Activated CD4-positive, alpha-beta memory T cell treated with anti-CD3 and anti-CD28 coated beads, Interleukin-2, amount 10 ng/mL, durations not matched to agents 7 days and 5 days (primary cell): ENCODE measurements at regions not wholly inside any gene's neighbourhood (a gene's known extent, or its start where the extent isn't known, plus 50 kb on each side); places are given as distances from the start of the nearest gene placed in this dataset.

Experiments used
- CTCF ChIA-PET: fragments of 350-600 bp; sonication (Branson Sonifier 250); formaldehyde crosslinking; loops from one replicate; lab custom pipeline; 2021; ENCODE audit warnings: antibody characterized with exemption, inconsistent platforms; lab: Charles Lee
- POLR2A ChIA-PET: fragments of 350-600 bp; sonication (Branson Sonifier 250); formaldehyde crosslinking; loops from one replicate; lab custom pipeline; 2021; ENCODE audit warnings: antibody characterized with exemption; lab: Charles Lee
- DNase-seq: peaks from one replicate; pipeline ENCODE4 v3.0.0-alpha.2; 2020
- H3K27ac Mint-ChIP-seq: one replicate; pipeline ENCODE4 v1.8.0; 2021; ENCODE audit warnings: mild to moderate bottlenecking, mixed read lengths
- H3K27me3 Mint-ChIP-seq: one replicate; pipeline ENCODE4 v1.8.0; 2021; ENCODE audit warnings: mixed read lengths
- H3K36me3 Mint-ChIP-seq: one replicate; pipeline ENCODE4 v1.8.0; 2021; ENCODE audit warnings: low read depth, mixed read lengths
- H3K4me1 Mint-ChIP-seq: one replicate; pipeline ENCODE4 v1.8.0; 2021; ENCODE audit warnings: mixed read lengths
- H3K4me3 Mint-ChIP-seq: one replicate; pipeline ENCODE4 v1.8.0; 2021; ENCODE audit warnings: mild to moderate bottlenecking, mixed read lengths
- H3K9me3 Mint-ChIP-seq: one replicate; pipeline ENCODE4 v1.8.0; 2021; ENCODE audit warnings: mixed read lengths

DNA sequence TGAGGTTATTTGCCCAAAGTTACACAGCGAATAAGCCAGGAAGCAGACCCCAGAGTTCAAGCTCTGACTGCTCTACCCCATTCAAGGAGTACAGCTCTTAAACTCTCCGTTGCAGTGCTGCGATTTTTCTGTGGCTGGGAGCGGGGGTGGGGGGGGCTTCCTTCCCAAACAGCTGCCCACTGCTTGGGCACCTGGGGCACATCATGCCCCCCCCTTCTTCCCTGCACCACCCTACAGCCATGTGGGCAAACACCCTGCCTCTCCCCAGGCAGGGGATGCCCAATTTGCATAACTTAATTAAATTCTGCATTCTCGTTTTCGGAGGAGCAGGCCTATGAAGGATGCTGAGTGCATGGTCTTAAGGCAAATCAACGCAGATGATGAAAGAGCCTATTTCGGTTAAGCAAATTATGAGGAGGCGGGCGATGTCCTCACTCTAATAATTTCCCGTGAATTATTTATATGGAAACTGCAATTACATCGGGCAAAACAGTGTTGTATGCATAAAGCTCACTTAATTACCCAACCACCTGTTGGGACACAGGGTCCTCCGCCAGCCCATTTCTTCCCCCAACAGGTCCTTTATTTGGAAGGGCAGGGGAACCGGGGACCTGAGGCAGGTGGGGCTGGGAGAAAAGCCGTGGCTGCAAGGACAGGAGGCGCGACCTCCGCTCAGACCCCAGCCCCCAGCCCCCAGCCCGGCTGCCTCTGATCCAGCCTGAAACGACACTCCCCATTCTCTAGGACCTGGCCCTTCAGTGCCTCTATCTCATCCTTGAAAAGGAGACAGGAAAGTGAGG, 610.5 kb downstream of the BUD13 start:
- ChIA-PET POLR2A (no interaction called here), CTCF (no interaction called here)
- H3K4me1 Mint-ChIP-seq, result no peaks in the 10 kb centered on the region
- H3K9me3 Mint-ChIP-seq, result no peaks in the 10 kb centered on the region
- no peak for DNase-seq
- H3K36me3 Mint-ChIP-seq, result no peaks in the 10 kb centered on the region
- H3K27ac Mint-ChIP-seq, result no peak overlapping the region
- no peak overlapping the region for H3K4me3 Mint-ChIP-seq
- no peaks in the 10 kb centered on the region for H3K27me3 Mint-ChIP-seq

DNA sequence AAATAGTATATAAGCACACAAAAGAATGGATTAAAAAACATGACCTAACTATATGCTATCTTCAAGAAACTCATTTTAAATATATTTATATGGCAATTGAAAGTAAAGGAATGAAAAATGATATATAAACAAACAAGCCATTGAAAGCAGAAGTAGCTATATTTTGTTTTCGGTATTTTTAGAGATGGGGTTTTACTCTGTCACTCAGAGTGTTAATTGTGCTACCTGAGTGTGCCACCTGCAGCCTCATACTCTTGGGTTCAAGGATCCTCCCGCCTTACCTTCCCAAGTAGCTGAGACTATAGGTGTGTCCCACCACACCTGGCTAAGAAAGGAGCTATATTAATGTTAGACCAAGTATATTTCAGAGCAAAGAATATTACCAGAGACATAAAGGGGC, 624.1 kb downstream of the BUD13 start:
- no peak for DNase-seq
- Mint-ChIP-seq H3K36me3 (no peaks in the 10 kb centered on the region), H3K27ac (no peak overlapping the region), H3K4me3 (no peak overlapping the region), H3K4me1 (no peaks in the 10 kb centered on the region), H3K9me3 (peaks cover 4% of the 10 kb centered on the region), H3K27me3 (no peaks in the 10 kb centered on the region)
- POLR2A ChIA-PET, result no interaction called here
- CTCF ChIA-PET, result no interaction called here

DNA sequence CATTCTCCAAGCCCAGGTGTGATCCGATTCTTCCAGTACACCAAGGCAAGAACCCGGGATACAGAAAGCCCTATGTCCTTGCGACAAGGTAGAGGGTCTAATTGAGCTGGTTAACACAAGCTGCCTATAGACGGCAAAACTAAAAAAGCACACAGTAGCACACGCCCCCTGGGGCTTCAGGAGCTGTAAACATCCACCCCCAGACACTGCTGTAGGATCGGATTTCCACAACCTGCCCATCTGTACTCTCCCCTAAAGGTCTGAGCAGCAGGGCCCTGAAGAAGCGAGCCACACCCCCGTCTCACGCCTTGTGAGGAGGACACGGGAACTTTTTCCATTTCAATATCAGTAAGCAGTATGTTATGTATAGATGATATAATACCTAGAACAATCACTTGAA, 624.7 kb downstream of the BUD13 start:
- ChIA-PET CTCF (no interaction called here), POLR2A (no interaction called here)
- no peaks in the 10 kb centered on the region for H3K36me3 Mint-ChIP-seq
- H3K9me3 Mint-ChIP-seq, result peaks cover 4% of the 10 kb centered on the region
- H3K27me3 Mint-ChIP-seq, result no peaks in the 10 kb centered on the region
- H3K27ac Mint-ChIP-seq, result no peak overlapping the region
- no peak for DNase-seq
- H3K4me1 Mint-ChIP-seq, result no peaks in the 10 kb centered on the region
- H3K4me3 Mint-ChIP-seq, result no peak overlapping the region

DNA sequence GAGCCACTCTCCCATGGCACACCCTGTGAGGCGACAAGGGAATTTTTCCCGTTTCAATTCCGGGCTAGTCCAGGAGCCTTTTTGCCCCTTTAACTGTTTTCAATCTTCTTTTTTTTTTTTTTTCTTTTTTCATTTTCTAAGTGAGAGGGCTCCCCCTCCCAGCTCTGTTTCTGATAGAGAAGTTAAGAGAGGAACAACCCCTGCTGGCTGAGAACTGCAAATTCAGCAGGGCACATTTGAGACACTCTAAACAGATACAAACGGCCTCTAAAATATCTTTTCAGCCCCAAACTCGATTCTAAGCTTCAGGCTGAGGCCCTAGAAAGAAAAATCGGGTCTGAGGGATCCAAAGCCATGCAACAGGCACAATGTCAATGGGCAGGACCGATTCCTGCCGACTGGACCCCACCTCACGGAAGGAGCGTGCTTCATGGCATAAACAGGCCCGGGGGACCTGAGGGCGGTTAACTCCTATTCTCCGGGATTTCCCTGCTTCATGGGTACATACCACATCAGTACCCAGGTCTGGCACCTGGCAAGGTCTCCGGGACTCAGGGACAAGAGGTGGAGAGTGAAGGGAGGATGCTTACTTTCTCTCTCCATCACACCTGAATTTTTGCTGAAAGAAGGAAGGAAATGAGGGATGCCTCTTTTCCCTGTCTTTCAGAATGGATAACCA, 627.5 kb downstream of the BUD13 start:
- DNase-seq, result no peak
- Mint-ChIP-seq H3K4me3 (no peak overlapping the region), H3K27ac (no peak overlapping the region), H3K4me1 (no peaks in the 10 kb centered on the region), H3K36me3 (no peaks in the 10 kb centered on the region), H3K27me3 (no peaks in the 10 kb centered on the region), H3K9me3 (no peaks in the 10 kb centered on the region)
- POLR2A ChIA-PET, result no interaction called here
- CTCF ChIA-PET, result no interaction called here

DNA sequence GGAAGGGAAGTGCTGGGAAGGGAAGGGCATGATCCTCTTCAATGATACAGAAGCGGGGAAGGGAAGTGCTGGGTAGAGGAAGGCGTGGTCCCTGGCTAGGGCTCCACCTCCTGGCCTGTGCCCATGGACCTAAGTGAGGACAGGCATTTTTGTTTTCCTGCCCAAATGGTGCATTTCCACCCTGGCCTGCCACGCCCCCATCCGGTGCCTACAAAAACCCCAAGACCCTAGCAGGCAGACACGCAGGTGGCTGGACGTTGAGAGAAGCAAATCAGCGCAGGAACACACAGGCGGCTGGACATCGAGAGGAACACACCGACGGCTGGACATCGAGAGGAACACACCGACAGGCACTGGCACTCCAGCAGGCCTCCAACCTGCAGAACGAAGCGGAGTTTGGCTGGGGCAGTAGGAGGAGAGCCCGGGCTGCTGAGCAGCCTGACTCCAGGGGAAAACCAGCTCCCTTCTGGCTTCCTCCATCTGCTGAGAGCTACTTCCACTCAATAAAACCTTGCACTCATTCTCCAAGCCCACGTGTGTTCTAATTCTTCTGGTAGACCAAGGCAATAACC, 628.3 kb downstream of the BUD13 start:
- H3K36me3 Mint-ChIP-seq, result no peaks in the 10 kb centered on the region
- no peaks in the 10 kb centered on the region for H3K9me3 Mint-ChIP-seq
- H3K4me3 Mint-ChIP-seq, result no peak overlapping the region
- H3K4me1 Mint-ChIP-seq, result no peaks in the 10 kb centered on the region
- no peak for DNase-seq
- H3K27ac Mint-ChIP-seq, result no peak overlapping the region
- ChIA-PET CTCF (no interaction called here), POLR2A (no interaction called here)
- no peaks in the 10 kb centered on the region for H3K27me3 Mint-ChIP-seq

DNA sequence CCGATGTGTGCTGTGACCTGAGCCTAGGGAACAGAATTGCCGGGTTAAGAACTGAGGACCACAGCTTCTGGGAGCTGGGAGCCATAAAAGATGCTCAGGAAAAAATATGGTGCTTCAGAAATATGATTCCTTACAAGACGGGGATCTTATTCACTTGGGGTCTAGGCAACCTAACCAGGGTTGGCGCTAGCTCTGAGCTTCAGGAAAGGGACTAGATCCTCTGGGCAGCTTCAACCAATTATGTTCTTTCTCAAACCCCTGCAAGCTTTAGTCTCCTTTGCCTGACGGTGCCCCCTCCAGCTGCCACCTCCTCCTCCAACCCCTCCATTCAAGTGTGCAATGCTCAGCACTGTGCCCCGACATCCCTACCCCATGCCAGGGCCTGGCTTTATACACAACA, 634.1 kb upstream of the CADM1 start:
- Mint-ChIP-seq H3K4me3 (no peak overlapping the region), H3K4me1 (no peaks in the 10 kb centered on the region), H3K36me3 (no peaks in the 10 kb centered on the region), H3K27ac (no peak overlapping the region), H3K9me3 (no peaks in the 10 kb centered on the region), H3K27me3 (no peaks in the 10 kb centered on the region)
- no peak for DNase-seq
- ChIA-PET POLR2A (no interaction called here), CTCF (no interaction called here)

DNA sequence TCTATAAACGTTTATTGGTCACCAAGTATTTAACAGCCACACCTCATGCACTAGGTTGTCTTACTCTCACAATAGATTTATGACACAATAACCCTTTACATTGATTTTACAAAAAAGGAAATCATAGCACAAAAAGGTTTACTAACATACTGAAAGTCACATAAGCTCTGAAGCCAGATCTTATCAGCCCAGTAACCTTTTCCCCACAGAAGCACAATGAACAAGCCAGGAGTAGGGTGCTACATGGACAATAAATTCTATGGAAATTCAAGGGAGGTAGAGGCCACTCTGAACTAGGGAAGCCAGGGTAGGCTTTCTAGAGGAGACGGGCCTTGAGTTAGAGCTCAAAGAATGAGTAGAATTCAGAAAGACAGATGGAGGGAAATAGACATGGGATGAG, 633.5 kb upstream of the CADM1 start:
- H3K36me3 Mint-ChIP-seq, result no peaks in the 10 kb centered on the region
- ChIA-PET CTCF (no interaction called here), POLR2A (no interaction called here)
- H3K27ac Mint-ChIP-seq, result no peak overlapping the region
- no peaks in the 10 kb centered on the region for H3K4me1 Mint-ChIP-seq
- H3K27me3 Mint-ChIP-seq, result no peaks in the 10 kb centered on the region
- no peak for DNase-seq
- no peaks in the 10 kb centered on the region for H3K9me3 Mint-ChIP-seq
- no peak overlapping the region for H3K4me3 Mint-ChIP-seq

DNA sequence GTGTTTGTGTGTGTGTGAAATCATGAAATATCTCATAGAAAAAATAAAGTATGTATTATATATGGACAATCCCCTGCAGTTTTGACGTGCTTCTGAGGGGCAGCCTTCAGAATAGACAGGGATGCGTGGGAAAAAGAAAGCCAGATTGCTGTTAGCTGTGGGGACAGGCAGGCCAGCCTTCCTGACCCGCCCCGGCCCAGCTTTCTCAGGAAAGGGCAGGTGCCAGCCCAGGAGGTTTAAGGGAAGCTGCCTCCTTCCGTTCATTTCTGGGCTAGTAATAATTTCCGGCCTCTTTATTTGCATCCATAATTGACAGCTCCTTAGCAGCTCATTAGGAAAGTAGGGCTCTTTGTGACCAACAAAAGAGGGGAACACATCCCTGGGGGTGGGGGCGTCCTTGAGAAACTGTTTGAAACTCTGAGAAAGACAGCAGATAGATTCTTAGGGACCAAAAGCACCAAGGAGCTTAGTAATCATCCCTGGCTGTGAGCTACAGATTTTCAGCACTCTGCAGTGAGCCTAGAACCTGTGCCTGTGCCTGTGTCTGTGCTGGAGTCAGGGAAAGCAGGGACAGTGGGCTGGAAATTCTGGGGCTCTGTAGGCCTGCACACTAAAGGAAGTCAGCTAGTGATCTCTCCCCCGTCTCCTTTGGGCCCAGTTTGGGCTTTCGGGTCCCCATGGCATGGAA, 632.9 kb upstream of the CADM1 start:
- Mint-ChIP-seq H3K4me1 (no peaks in the 10 kb centered on the region), H3K9me3 (no peaks in the 10 kb centered on the region), H3K4me3 (no peak overlapping the region), H3K27ac (no peak overlapping the region), H3K36me3 (no peaks in the 10 kb centered on the region), H3K27me3 (no peaks in the 10 kb centered on the region)
- ChIA-PET POLR2A (no interaction called here), CTCF (no interaction called here)
- DNase-seq, result no peak

DNA sequence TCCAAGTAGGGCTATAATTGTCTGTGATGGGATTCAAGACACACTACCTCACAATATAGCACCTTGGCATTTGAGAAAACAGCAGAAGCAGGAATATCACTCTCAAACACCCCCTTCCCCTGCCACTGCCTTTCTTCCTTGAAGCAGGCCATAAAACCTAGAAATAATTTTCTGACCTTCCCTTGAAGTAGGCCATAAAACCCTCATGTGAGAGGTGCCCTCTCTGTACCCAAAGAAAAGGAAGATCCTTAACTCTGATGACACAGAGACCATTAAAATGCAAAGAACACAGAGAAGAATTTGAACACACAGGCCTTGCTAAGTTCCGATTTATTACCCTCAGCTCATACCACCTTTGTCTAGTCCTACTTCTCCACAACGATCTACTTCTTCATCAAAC, 631.7 kb upstream of the CADM1 start:
- H3K36me3 Mint-ChIP-seq, result no peaks in the 10 kb centered on the region

DNA sequence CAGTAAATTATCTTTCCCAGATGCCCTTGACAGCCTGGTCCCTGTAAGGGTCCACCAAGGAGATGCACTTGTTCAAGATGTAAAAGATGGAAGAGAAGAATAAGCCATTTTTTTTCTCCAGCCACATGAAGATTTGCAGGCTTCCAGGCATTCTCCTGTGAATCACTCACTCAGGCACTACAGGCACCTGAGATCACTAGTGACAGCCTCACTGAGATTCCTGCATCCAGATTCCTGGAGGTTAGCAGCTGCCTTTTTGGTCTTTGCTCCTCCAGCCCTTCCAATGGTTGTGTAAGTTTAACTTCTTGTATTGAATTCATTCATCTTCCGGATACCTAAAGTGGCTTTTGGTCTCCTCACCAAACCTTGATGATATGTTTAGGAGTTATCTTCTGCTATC, 630.2 kb upstream of the CADM1 start:
- Mint-ChIP-seq H3K4me1 (no peaks in the 10 kb centered on the region), H3K4me3 (no peak overlapping the region), H3K27ac (no peak overlapping the region), H3K36me3 (no peaks in the 10 kb centered on the region), H3K9me3 (no peaks in the 10 kb centered on the region), H3K27me3 (no peaks in the 10 kb centered on the region)
- DNase-seq, result no peak
- CTCF ChIA-PET, result no interaction called here
- POLR2A ChIA-PET, result no interaction called here

More for the DNA sequence above, 631.7 kb upstream of the CADM1 start:
- no peaks in the 10 kb centered on the region for H3K27me3 Mint-ChIP-seq
- H3K4me1 Mint-ChIP-seq, result no peaks in the 10 kb centered on the region
- H3K9me3 Mint-ChIP-seq, result no peaks in the 10 kb centered on the region
- H3K27ac Mint-ChIP-seq, result no peak overlapping the region
- ChIA-PET CTCF (no interaction called here), POLR2A (no interaction called here)
- no peak for DNase-seq
- H3K4me3 Mint-ChIP-seq, result no peak overlapping the region

DNA sequence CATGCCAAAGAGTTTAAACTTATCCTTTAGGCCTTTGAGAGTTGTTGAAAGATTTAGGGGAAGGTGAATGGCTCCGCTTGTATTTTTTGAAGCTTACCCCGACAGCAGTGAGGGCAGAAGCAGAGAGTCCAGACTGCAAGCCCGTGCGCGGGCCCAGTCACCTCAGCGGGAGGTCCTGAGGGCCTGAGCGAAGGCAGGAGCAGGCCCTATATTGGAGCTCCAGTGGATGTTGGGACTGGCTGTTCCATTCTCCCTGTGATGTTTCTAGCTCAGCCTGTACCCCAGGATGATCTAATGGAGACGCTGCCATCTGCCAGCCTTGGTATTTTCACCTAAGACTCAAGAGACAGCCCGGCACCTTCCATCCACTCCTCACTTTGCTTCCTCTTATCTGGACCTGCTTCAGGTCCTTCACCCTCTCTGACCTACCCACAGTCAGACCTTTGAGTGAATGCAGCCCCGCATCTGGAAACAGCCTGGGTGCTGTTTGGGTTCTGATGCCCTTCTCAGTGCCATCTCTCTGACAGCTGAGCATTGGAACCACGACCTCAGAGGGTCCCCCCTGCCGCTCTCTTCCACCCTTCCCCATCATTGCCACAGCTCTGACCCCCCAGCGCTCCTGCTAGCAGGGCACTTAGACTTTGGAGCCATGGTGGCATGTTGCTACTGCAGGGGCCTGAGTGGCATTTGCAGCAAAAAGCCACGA, 628.2 kb upstream of the CADM1 start:
- no peaks in the 10 kb centered on the region for H3K36me3 Mint-ChIP-seq
- H3K27ac Mint-ChIP-seq, result no peak overlapping the region
- H3K4me3 Mint-ChIP-seq, result no peak overlapping the region
- H3K4me1 Mint-ChIP-seq, result no peaks in the 10 kb centered on the region
- ChIA-PET CTCF (no interaction called here), POLR2A (no interaction called here)
- DNase-seq, result no peak
- no peaks in the 10 kb centered on the region for H3K27me3 Mint-ChIP-seq
- H3K9me3 Mint-ChIP-seq, result no peaks in the 10 kb centered on the region

DNA sequence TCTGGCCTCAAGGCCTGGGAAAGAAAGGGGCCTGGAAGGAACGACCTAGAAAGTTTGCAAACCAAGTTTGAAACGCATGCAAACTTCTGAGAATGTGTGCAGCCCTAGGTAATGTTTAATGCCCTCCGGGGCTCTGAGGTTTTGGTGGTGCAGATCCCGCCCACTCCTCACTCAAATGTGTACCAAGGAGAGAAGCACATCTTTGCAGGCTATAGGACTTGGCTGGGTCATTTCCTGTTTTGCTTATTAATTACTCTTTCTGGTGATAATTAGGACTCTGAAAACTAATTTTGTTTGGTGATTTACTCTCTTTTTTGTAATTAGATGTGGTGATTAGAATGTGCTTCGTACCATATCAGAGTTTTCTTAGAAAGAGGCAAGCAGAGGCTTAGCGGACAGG, 625.9 kb upstream of the CADM1 start:
- Mint-ChIP-seq H3K4me3 (no peak overlapping the region), H3K9me3 (no peaks in the 10 kb centered on the region), H3K27ac (no peak overlapping the region), H3K36me3 (no peaks in the 10 kb centered on the region), H3K4me1 (no peaks in the 10 kb centered on the region), H3K27me3 (no peaks in the 10 kb centered on the region)
- ChIA-PET CTCF (no interaction called here), POLR2A (no interaction called here)
- no peak for DNase-seq

DNA sequence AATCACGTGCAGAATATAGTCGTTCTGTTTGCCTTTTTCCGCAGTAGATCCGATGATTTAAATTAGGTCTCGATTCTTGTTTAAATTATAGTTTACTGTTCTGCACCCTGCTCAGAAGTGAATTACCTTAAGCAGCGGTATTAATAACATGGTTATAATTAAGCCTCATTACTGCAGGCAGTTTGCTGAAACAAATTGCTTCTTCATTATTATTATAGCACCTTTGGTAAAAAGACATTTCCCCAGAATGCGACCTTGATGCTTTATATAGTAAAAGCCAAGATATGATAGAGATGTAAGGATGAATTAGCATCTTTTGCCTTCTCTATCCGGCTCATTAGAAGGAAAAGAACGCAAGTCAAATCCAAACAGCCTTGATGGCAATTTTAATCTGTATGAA, 625.2 kb upstream of the CADM1 start:
- ChIA-PET CTCF (no interaction called here), POLR2A (no interaction called here)
- Mint-ChIP-seq H3K9me3 (no peaks in the 10 kb centered on the region), H3K4me1 (no peaks in the 10 kb centered on the region), H3K4me3 (no peak overlapping the region), H3K36me3 (no peaks in the 10 kb centered on the region), H3K27me3 (no peaks in the 10 kb centered on the region), H3K27ac (no peak overlapping the region)
- DNase-seq, result no peak
